ENCODE measurements at regions not wholly inside any gene's neighbourhood (a gene's known extent, or its start where the extent isn't known, plus 50 kb on each side); places are given as distances from the start of the nearest gene placed in this dataset.

GRCh38 chr13:109998684-109999533 is 212.5 kb upstream of the IRS2 start:
- no peak overlapping the region for H3K9ac ChIP-seq (replicated peaks in 1 of 4; ENCODE audit: extremely low read depth in 1 of 4, low read depth in 3 of 4, low read length in 3 of 4)
- no peak overlapping the region for H3K4me3 ChIP-seq (ENCODE audit: extremely low read depth in 1 of 4, insufficient read depth in 2 of 4, low read depth in 3 of 4, low read length in 4 of 4)
- H3K9me3 ChIP-seq (ENCODE audit: insufficient read depth in 2 of 2, low read depth in 1 of 2, low read length in 1 of 2): peaks cover 0 to 5% of the 10 kb centered on the region in 2 experiments; a peak in 2 of 4 replicates
- H4K91ac ChIP-seq (replicated peaks; ENCODE audit: insufficient read length, low read length): no peak overlapping the region
- CTCF ChIA-PET (ENCODE audit: partially characterized antibody): interaction anchor here (1.3 kb wide), 1 partner anchor 91 kb away, joined by 6 read pairs; no protein-coding TSS in a partner anchor
- no peak overlapping the region for H3K4me2 ChIP-seq (ENCODE audit: insufficient read depth in 1 of 2, low read depth in 2 of 2, low read length in 2 of 2)
- no peaks in the 10 kb centered on the region for H3K36me3 ChIP-seq (ENCODE audit: control insufficient read depth in 2 of 4, insufficient read depth in 4 of 4, low read length in 3 of 4)
- no peaks in the 10 kb centered on the region for H3K79me2 ChIP-seq (ENCODE audit: control insufficient read depth in 1 of 2, insufficient read depth in 2 of 2, low read length in 2 of 2)
- no peak overlapping the region for H4K5ac ChIP-seq (ENCODE audit: insufficient read length, low read depth, low read length)
- H3K79me1 ChIP-seq (ENCODE audit: low read depth, low read length): no peaks in the 10 kb centered on the region
- H2BK15ac ChIP-seq (ENCODE audit: low read length): no peak overlapping the region
- H3K4me1 ChIP-seq (replicated peaks in 1 of 4; ENCODE audit: control insufficient read depth in 3 of 4, insufficient read depth in 4 of 4, low read length in 3 of 4): no peaks in the 10 kb centered on the region
- H3K18ac ChIP-seq (ENCODE audit: extremely low read depth, low read length): no peak overlapping the region
- no peaks in the 10 kb centered on the region for H3K27me3 ChIP-seq (replicated peaks in 1 of 4; ENCODE audit: control insufficient read depth in 3 of 4, extremely low read depth in 1 of 4, insufficient read depth in 3 of 4, low read length in 3 of 4)
- no peak overlapping the region for H2BK5ac ChIP-seq (ENCODE audit: low read depth, low read length)
- no peak overlapping the region for H4K8ac ChIP-seq (ENCODE audit: extremely low read depth, insufficient read depth, low read length)
- no peak overlapping the region for H2BK12ac ChIP-seq (ENCODE audit: low read depth, low read length)
- TF ChIP-seq CEBPB (IDR thresholded peaks at IDR 0.05; ENCODE audit: low read depth, low read length) (no peak), POLR2A (IDR thresholded peaks at IDR 0.05; ENCODE audit: control extremely low read depth in 1 of 2, low read depth in 2 of 2, low read length in 2 of 2) (no peak), KDM5A (IDR thresholded peaks at IDR 0.05; ENCODE audit: low read length) (no peak), RAD21 (IDR thresholded peaks at IDR 0.05 in 1 of 2, conservative IDR thresholded peaks at IDR 0.05 in 1 of 2; ENCODE audit: low read depth in 2 of 2, low read length in 2 of 2) (peak; percentile 31 to 32; a peak in 3 of 4 replicates), CTCF (IDR thresholded peaks at IDR 0.05; ENCODE audit: control extremely low read depth in 1 of 3, insufficient read depth in 1 of 3, low read depth in 1 of 3, low read length in 3 of 3) (peak in 1 of 3 experiments; percentile 11; a peak in 1 of 4 replicates), SP4 (IDR thresholded peaks at IDR 0.05; ENCODE audit: low read length) (no peak), GABPA (IDR thresholded peaks at IDR 0.05; ENCODE audit: borderline replicate concordance, insufficient read depth, low read length) (no peak), SIX5 (IDR thresholded peaks at IDR 0.05; ENCODE audit: low read depth, low read length) (no peak), NRF1 (IDR thresholded peaks at IDR 0.05; ENCODE audit: low read depth, low read length) (no peak), CBX8 (IDR thresholded peaks at IDR 0.05; ENCODE audit: borderline replicate concordance, low read depth, low read length) (no peak)
- H3K4ac ChIP-seq (replicated peaks; ENCODE audit: insufficient read length, low read depth, low read length): no peak overlapping the region
- H3K23me2 ChIP-seq (ENCODE audit: low read depth, low read length): no peaks in the 10 kb centered on the region
- H3K23ac ChIP-seq (ENCODE audit: insufficient read length): no peak overlapping the region
- no peak for FAIRE-seq
- no peaks in the 10 kb centered on the region for H4K20me1 ChIP-seq (replicated peaks in 1 of 2; ENCODE audit: control insufficient read depth in 1 of 2, insufficient read depth in 2 of 2, low read length in 2 of 2)
- 84% methylated on average over 5 of the region's 5 CpGs; no CpG with 5 or more reads in 1 of the 2 experiments for WGBS, 2 experiments (ENCODE audit: extremely low coverage in 1 of 2, insufficient coverage in 1 of 2, insufficient read length in 1 of 2, insufficient replicate concordance in 2 of 2, low coverage in 1 of 2, low lambda C conversion rate in 2 of 2, missing lambda C conversion rate in 1 of 2)
- no peak overlapping the region for H3K14ac ChIP-seq (ENCODE audit: insufficient read length)
- no peak overlapping the region for H3K27ac ChIP-seq (ENCODE audit: low read depth, low read length)
- no peak overlapping the region for H2AFZ ChIP-seq (ENCODE audit: low read length)
- no peak overlapping the region for H3K56ac ChIP-seq (replicated peaks; ENCODE audit: insufficient read length, low read depth, low read length)
- no peak overlapping the region for H2AK5ac ChIP-seq (ENCODE audit: low read depth, low read length)
- POLR2A ChIA-PET (ENCODE audit: partially characterized antibody): no interaction called here
- H2BK120ac ChIP-seq (replicated peaks; ENCODE audit: low read depth, low read length): no peak overlapping the region
- no peak overlapping the region for H2BK20ac ChIP-seq (ENCODE audit: low read length)
- no peak for DNase-seq (ENCODE audit: low read depth in 1 of 2, low spot score in 2 of 2)

Data from H1 (cell line).